ENCODE measurements at regions not wholly inside any gene's neighbourhood (a gene's known extent, or its start where the extent isn't known, plus 50 kb on each side); places are given as distances from the start of the nearest gene placed in this dataset.

- H3K27me3 ChIP-seq (ENCODE audit: insufficient read depth), result no peaks in the 10 kb centered on the region
- H3K27ac ChIP-seq (ENCODE audit: low read depth), result no peak overlapping the region
- Mint-ChIP-seq H3K36me3 (ENCODE audit: low read depth) (peaks cover 35% of the 10 kb centered on the region), H3K27ac (no peak overlapping the region), H3K27me3 (ENCODE audit: insufficient read depth, low read depth, poor library complexity) (no peaks in the 10 kb centered on the region), H3K4me1 (no peaks in the 10 kb centered on the region), H3K9me3 (peaks cover 99% of the 10 kb centered on the region), H3K4me3 (no peak overlapping the region)
- no peak overlapping the region for H3K4me2 ChIP-seq
- H3K4me1 ChIP-seq (ENCODE audit: insufficient read depth), result no peaks in the 10 kb centered on the region
- no peak overlapping the region for H3K4me3 ChIP-seq
- H3K79me2 ChIP-seq (replicated peaks; ENCODE audit: insufficient read depth), result no peaks in the 10 kb centered on the region
- ATAC-seq (no peak), DNase-seq (ENCODE audit: low spot score) (no peak)
- no peaks in the 10 kb centered on the region for H3F3A ChIP-seq (replicated peaks; ENCODE audit: low read depth)
- no peaks in the 10 kb centered on the region for H4K20me1 ChIP-seq (replicated peaks; ENCODE audit: insufficient read depth)
- TF ChIP-seq REST (IDR thresholded peaks at IDR 0.05; ENCODE audit: unreplicated experiment) (no peak), ZNF462 (CRISPR knock-in tag; IDR thresholded peaks at IDR 0.05) (no peak), JUNB (IDR thresholded peaks at IDR 0.05; ENCODE audit: unreplicated experiment) (no peak), ZNF114 (CRISPR knock-in tag; IDR thresholded peaks at IDR 0.05) (no peak), EZH2 (IDR thresholded peaks at IDR 0.05; ENCODE audit: low read depth, unreplicated experiment) (no peak), ETS1 (IDR thresholded peaks at IDR 0.05) (no peak), STAT1 (IDR thresholded peaks at IDR 0.05; ENCODE audit: unreplicated experiment) (no peak), NANOG (IDR thresholded peaks at IDR 0.05; ENCODE audit: borderline replicate concordance) (no peak), ZNF331 (CRISPR knock-in tag; IDR thresholded peaks at IDR 0.05; ENCODE audit: low read depth) (no peak), POLR2AphosphoS5 (IDR thresholded peaks at IDR 0.05; ENCODE audit: low read depth) (no peak), EZH2phosphoT487 (IDR thresholded peaks at IDR 0.05; ENCODE audit: unreplicated experiment) (no peak), CREB1 (CRISPR knock-in tag; IDR thresholded peaks at IDR 0.05; ENCODE audit: low read depth) (no peak)
- TF ChIP-seq, protein P1, sequence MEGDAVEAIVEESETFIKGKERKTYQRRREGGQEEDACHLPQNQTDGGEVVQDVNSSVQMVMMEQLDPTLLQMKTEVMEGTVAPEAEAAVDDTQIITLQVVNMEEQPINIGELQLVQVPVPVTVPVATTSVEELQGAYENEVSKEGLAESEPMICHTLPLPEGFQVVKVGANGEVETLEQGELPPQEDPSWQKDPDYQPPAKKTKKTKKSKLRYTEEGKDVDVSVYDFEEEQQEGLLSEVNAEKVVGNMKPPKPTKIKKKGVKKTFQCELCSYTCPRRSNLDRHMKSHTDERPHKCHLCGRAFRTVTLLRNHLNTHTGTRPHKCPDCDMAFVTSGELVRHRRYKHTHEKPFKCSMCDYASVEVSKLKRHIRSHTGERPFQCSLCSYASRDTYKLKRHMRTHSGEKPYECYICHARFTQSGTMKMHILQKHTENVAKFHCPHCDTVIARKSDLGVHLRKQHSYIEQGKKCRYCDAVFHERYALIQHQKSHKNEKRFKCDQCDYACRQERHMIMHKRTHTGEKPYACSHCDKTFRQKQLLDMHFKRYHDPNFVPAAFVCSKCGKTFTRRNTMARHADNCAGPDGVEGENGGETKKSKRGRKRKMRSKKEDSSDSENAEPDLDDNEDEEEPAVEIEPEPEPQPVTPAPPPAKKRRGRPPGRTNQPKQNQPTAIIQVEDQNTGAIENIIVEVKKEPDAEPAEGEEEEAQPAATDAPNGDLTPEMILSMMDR (conservative IDR thresholded peaks at IDR 0.05; ENCODE audit: low read depth in 2 of 2), result no peak
- H3K9me2 ChIP-seq (ENCODE audit: insufficient read depth), result no peaks in the 10 kb centered on the region
- no peak overlapping the region for H2AFZ ChIP-seq
- no peaks in the 10 kb centered on the region for H3K36me3 ChIP-seq (ENCODE audit: insufficient read depth)
These were observed 800.0 kb downstream of the KCNJ18 start for GRCh38 chr17:22492331-22492730.
